ENCODE measurements at regions not wholly inside any gene's neighbourhood (a gene's known extent, or its start where the extent isn't known, plus 50 kb on each side); places are given as distances from the start of the nearest gene placed in this dataset.

DNA sequence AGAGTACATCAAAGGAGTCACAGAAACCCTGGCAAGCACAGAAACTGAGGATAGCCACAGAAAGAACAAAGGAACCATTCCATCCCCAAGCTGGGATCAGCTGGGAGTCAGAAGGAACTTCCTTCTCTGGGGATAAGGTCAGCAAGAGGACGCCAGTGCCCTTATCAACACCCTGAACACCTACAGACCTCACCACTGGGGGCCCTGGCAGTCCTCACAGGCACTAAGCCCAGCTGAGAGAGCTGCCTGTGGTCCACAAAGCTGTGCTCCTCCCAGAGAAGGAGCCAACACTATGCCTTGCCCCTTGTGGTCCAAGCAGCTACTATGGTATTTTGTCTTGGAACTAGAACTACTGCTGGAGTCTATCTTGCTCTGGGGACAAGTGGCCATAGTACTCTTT, 171.1 kb upstream of the CCDC196 start:
- TF ChIP-seq, protein P1, sequence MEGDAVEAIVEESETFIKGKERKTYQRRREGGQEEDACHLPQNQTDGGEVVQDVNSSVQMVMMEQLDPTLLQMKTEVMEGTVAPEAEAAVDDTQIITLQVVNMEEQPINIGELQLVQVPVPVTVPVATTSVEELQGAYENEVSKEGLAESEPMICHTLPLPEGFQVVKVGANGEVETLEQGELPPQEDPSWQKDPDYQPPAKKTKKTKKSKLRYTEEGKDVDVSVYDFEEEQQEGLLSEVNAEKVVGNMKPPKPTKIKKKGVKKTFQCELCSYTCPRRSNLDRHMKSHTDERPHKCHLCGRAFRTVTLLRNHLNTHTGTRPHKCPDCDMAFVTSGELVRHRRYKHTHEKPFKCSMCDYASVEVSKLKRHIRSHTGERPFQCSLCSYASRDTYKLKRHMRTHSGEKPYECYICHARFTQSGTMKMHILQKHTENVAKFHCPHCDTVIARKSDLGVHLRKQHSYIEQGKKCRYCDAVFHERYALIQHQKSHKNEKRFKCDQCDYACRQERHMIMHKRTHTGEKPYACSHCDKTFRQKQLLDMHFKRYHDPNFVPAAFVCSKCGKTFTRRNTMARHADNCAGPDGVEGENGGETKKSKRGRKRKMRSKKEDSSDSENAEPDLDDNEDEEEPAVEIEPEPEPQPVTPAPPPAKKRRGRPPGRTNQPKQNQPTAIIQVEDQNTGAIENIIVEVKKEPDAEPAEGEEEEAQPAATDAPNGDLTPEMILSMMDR (IDR thresholded peaks at IDR 0.05), result no peak
- TF ChIP-seq POLR2A (IDR thresholded peaks at IDR 0.05), result no peak

Data from Peyer's patch (tissue), 4 donors.